Endothelial cell (in vitro differentiated cells): ENCODE measurements at regions not wholly inside any gene's neighbourhood (a gene's known extent, or its start where the extent isn't known, plus 50 kb on each side); places are given as distances from the start of the nearest gene placed in this dataset.

Source experiments
- DNase-seq: peaks from one replicate; pipeline ENCODE4 v3.0.0; 2021; ENCODE audit warnings: low spot score
- H3K27ac Mint-ChIP-seq: one replicate; pipeline ENCODE4 v1.8.0; 2021; ENCODE audit warnings: mixed read lengths, inconsistent platforms; ENCODE audit not compliant: unreplicated experiment
- H3K27me3 Mint-ChIP-seq: one replicate; pipeline ENCODE4 v1.8.0; 2021; ENCODE audit warnings: mild to moderate bottlenecking, moderate library complexity, mixed read lengths, inconsistent platforms; ENCODE audit not compliant: unreplicated experiment
- H3K36me3 Mint-ChIP-seq: one replicate; pipeline ENCODE4 v1.8.0; 2021; ENCODE audit warnings: mild to moderate bottlenecking, low read depth, mixed read lengths, inconsistent platforms; ENCODE audit not compliant: unreplicated experiment
- H3K4me1 Mint-ChIP-seq: one replicate; pipeline ENCODE4 v1.8.0; 2021; ENCODE audit warnings: mild to moderate bottlenecking, mixed read lengths, inconsistent platforms; ENCODE audit not compliant: unreplicated experiment
- H3K4me3 Mint-ChIP-seq: one replicate; pipeline ENCODE4 v1.8.0; 2021; ENCODE audit warnings: mild to moderate bottlenecking, mixed read lengths, inconsistent platforms; ENCODE audit not compliant: unreplicated experiment
- H3K9me3 Mint-ChIP-seq: one replicate; pipeline ENCODE4 v1.8.0; 2021; ENCODE audit warnings: mixed read lengths, inconsistent platforms; ENCODE audit not compliant: unreplicated experiment
- TF ChIP-seq, protein P1 (sequence below): fragments of 200-600 bp; sonication (generic); IDR thresholded peaks from one replicate; pipeline ENCODE4 v1.5.0; 2021; ENCODE audit warnings: antibody characterized with exemption; ENCODE audit not compliant: unreplicated experiment

GRCh38 chr16:49052846-49053245, 228.8 kb downstream of the CBLN1 start:
- Mint-ChIP-seq H3K36me3 (no peaks in the 10 kb centered on the region), H3K27me3 (peaks cover 6% of the 10 kb centered on the region), H3K27ac (no peak overlapping the region), H3K9me3 (no peaks in the 10 kb centered on the region), H3K4me1 (peaks cover 4% of the 10 kb centered on the region), H3K4me3 (no peak overlapping the region)
- TF ChIP-seq, protein P1, sequence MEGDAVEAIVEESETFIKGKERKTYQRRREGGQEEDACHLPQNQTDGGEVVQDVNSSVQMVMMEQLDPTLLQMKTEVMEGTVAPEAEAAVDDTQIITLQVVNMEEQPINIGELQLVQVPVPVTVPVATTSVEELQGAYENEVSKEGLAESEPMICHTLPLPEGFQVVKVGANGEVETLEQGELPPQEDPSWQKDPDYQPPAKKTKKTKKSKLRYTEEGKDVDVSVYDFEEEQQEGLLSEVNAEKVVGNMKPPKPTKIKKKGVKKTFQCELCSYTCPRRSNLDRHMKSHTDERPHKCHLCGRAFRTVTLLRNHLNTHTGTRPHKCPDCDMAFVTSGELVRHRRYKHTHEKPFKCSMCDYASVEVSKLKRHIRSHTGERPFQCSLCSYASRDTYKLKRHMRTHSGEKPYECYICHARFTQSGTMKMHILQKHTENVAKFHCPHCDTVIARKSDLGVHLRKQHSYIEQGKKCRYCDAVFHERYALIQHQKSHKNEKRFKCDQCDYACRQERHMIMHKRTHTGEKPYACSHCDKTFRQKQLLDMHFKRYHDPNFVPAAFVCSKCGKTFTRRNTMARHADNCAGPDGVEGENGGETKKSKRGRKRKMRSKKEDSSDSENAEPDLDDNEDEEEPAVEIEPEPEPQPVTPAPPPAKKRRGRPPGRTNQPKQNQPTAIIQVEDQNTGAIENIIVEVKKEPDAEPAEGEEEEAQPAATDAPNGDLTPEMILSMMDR = no peak
- DNase-seq = no peak

DNA sequence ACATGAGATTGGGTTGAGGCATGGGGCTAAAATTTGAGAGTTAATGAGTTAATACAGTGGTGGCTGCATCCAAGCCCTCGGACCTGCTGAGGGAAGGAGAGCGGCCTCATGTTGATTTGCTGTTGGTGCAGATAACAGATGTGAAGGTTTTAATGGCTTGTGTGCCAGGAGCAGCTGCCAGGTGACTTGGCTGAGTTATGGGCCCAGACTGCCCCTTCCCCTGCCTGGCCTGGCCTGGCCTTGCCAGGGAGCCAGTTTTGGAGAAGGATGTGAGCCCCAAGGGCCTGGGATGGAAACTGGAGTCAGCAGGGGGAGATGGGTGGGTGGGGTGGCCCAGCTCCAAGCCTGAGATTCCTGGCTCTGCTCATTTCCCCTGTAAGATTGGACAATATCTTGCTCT, 230.1 kb downstream of the CBLN1 start:
- H3K27me3 Mint-ChIP-seq = peaks cover 6% of the 10 kb centered on the region
- no peaks in the 10 kb centered on the region for H3K36me3 Mint-ChIP-seq
- no peak overlapping the region for H3K4me3 Mint-ChIP-seq
- H3K9me3 Mint-ChIP-seq = no peaks in the 10 kb centered on the region
- no peak for DNase-seq
- H3K4me1 Mint-ChIP-seq = peaks cover 6% of the 10 kb centered on the region
- TF ChIP-seq, protein P1 = no peak
- H3K27ac Mint-ChIP-seq = no peak overlapping the region

DNA sequence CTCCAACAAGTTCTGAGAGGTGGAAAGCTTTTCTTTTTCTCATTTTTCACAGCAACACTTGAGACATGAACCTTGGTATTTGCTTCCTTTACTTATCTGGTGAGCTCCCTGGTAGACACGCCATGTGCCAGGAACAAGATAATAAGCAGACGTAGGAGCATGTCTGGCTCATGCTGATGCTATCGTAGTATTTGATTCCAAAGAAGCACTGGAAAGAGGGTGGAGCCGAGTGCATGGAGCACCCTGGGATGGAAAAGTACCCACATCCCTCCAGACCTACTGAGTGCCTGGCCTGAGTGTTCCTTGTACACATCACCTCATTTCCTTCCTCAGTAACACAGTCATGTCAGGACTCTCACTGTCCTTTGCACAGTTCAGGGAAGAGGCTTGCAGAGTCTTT, 231.0 kb downstream of the CBLN1 start:
- peaks cover 6% of the 10 kb centered on the region for H3K4me1 Mint-ChIP-seq
- H3K4me3 Mint-ChIP-seq = no peak overlapping the region
- peaks cover 6% of the 10 kb centered on the region for H3K27me3 Mint-ChIP-seq
- H3K27ac Mint-ChIP-seq = no peak overlapping the region
- DNase-seq = no peak
- H3K9me3 Mint-ChIP-seq = no peaks in the 10 kb centered on the region
- H3K36me3 Mint-ChIP-seq = no peaks in the 10 kb centered on the region
- TF ChIP-seq, protein P1 = no peak

DNA sequence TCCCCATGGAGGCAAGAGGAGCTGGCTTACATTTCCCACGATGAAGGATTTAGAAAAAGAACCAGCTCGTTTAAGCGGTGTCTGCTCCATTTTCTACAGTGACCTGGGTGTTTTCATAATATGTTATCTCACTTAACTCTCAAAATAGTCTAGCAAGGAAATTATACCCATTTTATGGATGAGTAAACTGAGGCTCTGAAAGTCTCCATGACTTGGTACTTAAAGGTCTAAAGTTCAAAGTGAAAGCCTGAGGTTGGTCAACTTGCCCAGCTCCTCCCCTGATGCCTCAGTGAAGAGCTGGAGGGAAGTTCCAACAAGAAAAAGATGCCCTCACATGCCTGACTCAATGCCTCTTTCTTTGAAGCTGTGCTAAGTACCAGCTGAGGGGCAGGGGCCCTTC, 232.0 kb downstream of the CBLN1 start:
- Mint-ChIP-seq H3K4me3 (no peak overlapping the region), H3K27me3 (peaks cover 3% of the 10 kb centered on the region), H3K36me3 (no peaks in the 10 kb centered on the region), H3K9me3 (no peaks in the 10 kb centered on the region), H3K4me1 (peaks cover 2% of the 10 kb centered on the region), H3K27ac (no peak overlapping the region)
- TF ChIP-seq, protein P1 = no peak
- DNase-seq = no peak

GRCh38 chr16:49049191-49049590, 232.4 kb downstream of the CBLN1 start:
- H3K9me3 Mint-ChIP-seq = no peaks in the 10 kb centered on the region
- no peak for DNase-seq
- H3K27me3 Mint-ChIP-seq = peaks cover 3% of the 10 kb centered on the region
- no peak overlapping the region for H3K4me3 Mint-ChIP-seq
- no peak overlapping the region for H3K27ac Mint-ChIP-seq
- H3K36me3 Mint-ChIP-seq = no peaks in the 10 kb centered on the region
- H3K4me1 Mint-ChIP-seq = peaks cover 2% of the 10 kb centered on the region
- TF ChIP-seq, protein P1 = no peak
